ENCODE measurements at regions not wholly inside any gene's neighbourhood (a gene's known extent, or its start where the extent isn't known, plus 50 kb on each side); places are given as distances from the start of the nearest gene placed in this dataset.

GRCh38 chr11:37506531-37506930 lies 908.5 kb upstream of the RAG2 start:
- FAIRE-seq (no peak), DNase-seq (ENCODE audit: insufficient read length, low spot score) (no peak)
- TF ChIP-seq CTCF (IDR thresholded peaks at IDR 0.05; ENCODE audit: insufficient read depth, missing control alignments): no peak

DNA sequence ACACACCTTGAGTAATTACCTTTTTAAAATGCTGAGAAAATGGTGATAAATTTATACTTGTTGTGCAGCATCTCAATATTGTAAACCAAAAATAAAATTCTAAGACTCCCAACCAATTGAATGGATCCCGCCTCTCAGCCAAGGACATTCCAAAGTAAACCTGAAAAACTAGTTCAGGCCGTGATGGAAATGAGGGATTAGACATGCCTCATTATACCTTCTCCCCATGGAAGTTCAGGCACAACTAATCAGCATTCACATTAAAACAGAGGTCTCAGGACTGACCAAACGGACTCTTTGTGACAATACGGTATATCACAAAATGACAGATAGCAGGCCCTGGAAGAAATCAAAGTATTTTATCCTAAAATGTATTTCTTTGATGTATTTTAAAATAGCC lies 907.4 kb upstream of the RAG2 start:
- DNase-seq (ENCODE audit: insufficient read length, low spot score): no peak
- TF ChIP-seq CTCF (IDR thresholded peaks at IDR 0.05; ENCODE audit: insufficient read depth, missing control alignments): no peak
- FAIRE-seq: no peak

DNA sequence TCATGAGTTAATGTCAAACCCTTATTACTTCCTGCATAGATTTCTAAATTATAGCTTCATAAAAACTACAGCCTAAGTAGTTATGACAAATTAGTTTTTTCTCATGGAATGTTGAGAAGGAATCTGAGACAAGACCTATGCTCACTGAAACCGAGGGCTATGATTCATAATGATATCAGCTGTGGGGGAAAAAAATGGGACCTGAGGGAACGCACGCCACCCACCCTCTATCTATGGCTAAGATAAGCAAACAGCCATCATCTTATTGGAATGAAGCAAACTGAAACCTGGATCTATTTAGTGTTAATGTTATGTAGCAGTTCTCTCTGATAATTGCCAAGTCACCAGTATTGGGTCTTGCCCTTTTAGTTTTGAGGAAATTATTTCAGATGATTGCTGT lies 906.9 kb upstream of the RAG2 start:
- no peak for DNase-seq (ENCODE audit: insufficient read length, low spot score)
- no peak for TF ChIP-seq CTCF (IDR thresholded peaks at IDR 0.05; ENCODE audit: insufficient read depth, missing control alignments)
- FAIRE-seq: no peak

DNA sequence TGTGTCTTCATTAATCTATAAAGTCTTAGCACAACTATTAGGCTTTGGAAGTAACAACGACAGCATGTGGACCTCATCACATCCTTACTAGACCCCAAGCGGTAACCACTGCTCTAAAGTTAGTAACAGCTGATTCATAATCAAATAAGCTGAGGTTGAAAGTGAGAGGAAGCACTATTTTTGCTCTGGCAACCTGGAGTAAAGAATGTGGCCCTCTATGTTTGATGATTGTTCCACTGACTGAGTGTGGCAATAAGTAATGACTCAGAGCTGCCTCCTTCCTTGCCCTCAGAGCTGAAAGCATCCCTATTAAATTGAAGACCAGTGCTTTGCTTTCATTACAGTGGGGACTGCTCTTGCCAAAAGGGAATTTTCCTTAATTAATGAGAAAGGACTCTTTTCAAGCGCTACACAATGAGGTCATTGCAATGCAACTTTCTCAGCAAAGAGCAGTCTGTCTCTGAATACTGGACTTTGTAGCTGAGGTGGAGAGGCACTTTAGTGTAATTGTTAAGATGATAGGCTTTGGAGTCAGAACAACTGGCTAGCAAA lies 906.1 kb upstream of the RAG2 start:
- DNase-seq (ENCODE audit: insufficient read length, low spot score): no peak
- FAIRE-seq: no peak
- no peak for TF ChIP-seq CTCF (IDR thresholded peaks at IDR 0.05; ENCODE audit: insufficient read depth, missing control alignments)

DNA sequence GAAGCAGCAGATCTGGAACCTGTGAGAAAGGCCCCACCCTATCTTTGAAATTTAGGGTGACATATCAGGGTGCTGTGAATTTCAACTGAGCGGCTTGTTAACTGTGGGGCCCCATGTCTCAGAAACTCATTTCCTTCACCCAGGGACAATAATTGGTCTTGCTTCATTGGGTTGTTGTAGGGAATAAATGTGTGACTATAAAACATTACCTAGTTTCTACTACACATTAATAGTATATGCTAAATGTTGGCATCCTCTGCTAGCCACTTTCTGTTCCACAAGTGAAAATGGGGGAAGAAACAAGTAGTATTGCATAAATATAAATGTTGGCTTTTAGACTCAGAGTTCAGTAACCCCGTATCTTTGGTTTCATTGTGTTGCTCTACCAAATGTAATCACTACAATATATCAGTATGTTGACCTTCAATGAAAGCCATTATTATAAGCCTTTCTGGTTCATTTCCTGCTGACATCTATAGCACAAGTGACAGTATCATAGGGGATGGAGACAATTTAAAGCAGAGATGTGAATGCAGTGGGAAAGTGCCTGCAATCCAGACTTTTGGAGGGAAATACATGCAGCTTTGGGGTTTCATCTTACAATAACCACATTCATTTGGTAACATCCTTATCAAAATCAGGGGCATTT lies 905.5 kb upstream of the RAG2 start:
- no peak for DNase-seq (ENCODE audit: insufficient read length, low spot score)
- TF ChIP-seq CTCF (IDR thresholded peaks at IDR 0.05; ENCODE audit: insufficient read depth, missing control alignments): no peak
- FAIRE-seq: no peak

GRCh38 chr11:37502202-37502601 lies 904.2 kb upstream of the RAG2 start:
- FAIRE-seq (no peak), DNase-seq (ENCODE audit: insufficient read length, low spot score) (no peak)
- no peak for TF ChIP-seq CTCF (IDR thresholded peaks at IDR 0.05; ENCODE audit: insufficient read depth, missing control alignments)

- DNase-seq (ENCODE audit: insufficient read length, low spot score) (no peak), FAIRE-seq (no peak)
- no peak for TF ChIP-seq CTCF (IDR thresholded peaks at IDR 0.05; ENCODE audit: insufficient read depth, missing control alignments)
Measured at GRCh38 chr11:37500425-37500824, 902.4 kb upstream of the RAG2 start.
